ENCODE measurements at regions not wholly inside any gene's neighbourhood (a gene's known extent, or its start where the extent isn't known, plus 50 kb on each side); places are given as distances from the start of the nearest gene placed in this dataset.

DNA sequence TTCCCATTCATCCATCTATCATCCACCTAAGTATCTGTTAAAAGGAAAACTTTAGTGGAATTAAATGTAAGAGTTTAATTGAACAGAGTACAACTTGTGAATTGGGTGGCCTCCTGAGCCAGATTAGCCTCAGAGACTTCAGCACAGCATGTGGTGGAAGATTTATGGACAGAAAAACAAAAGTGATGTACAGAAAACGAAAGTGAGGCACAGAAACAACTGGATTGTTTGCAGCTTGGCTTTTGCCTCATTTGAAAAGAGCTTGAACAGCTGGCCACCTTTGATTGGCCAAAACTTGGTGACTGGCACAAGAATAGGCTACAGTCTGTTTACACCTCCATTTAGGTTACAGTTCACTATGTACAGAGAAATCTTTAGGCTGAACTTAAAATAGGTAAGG lies 1463.4 kb upstream of the CELF2 start:
- TF ChIP-seq TEAD4 (IDR thresholded peaks at IDR 0.05) (no peak), EP300 (IDR thresholded peaks at IDR 0.05; ENCODE audit: borderline replicate concordance) (no peak), ZBTB7A (IDR thresholded peaks at IDR 0.05; ENCODE audit: low read depth) (no peak), RAD21 (IDR thresholded peaks at IDR 0.05; ENCODE audit: low read depth) (no peak), REST (IDR thresholded peaks at IDR 0.05; ENCODE audit: low read depth) (no peak), CEBPB (IDR thresholded peaks at IDR 0.05) (no peak), TAF1 (IDR thresholded peaks at IDR 0.05; ENCODE audit: low read depth) (no peak)
